Body of pancreas (tissue), 4 donors: ENCODE measurements at regions not wholly inside any gene's neighbourhood (a gene's known extent, or its start where the extent isn't known, plus 50 kb on each side); places are given as distances from the start of the nearest gene placed in this dataset.
A peak's percentile ranks its signal among the peaks of the same experiment; 100 is the strongest.

ENCODE experiments used
- ATAC-seq: fragments of 150-250 bp; one replicate; pipeline ENCODE4 v1.9.1; 2016
- DNase-seq, 4 donors: peaks; one replicate each; pipeline ENCODE4 v3.0.0-alpha.2; 2019
- H3K27ac ChIP-seq, 4 donors: fragments of 200-600 bp; sonication (generic); 1 replicate in 3 of 4; 2 replicates in 1 of 4; pipeline versions ENCODE4 v1.5.1 to v1.6.1; 2016 to 2019; ENCODE audit warnings: mild to moderate bottlenecking in 1 of 4, mixed read lengths in 1 of 4, moderate library complexity in 1 of 4
- H3K27me3 ChIP-seq, 2 donors: fragments of 200-600 bp; sonication (generic); one replicate each; pipeline ENCODE4 v1.6.0; 2016; ENCODE audit warnings: mild to moderate bottlenecking in 1 of 2
- H3K36me3 ChIP-seq, 2 donors: fragments of 200-600 bp; sonication (generic); replicated peaks in 1 of 2; 2 replicates each; pipeline ENCODE4 v1.5.1; 2016; ENCODE audit warnings: low read depth in 2 of 2; ENCODE audit not compliant: insufficient read depth in 1 of 2
- H3K4me1 ChIP-seq: fragments of 200-600 bp; sonication (generic); one replicate; pipeline ENCODE4 v1.6.0; 2016
- H3K4me3 ChIP-seq, 2 donors: fragments of 200-600 bp; sonication (generic); 1 replicate in 1 of 2; 2 replicates in 1 of 2; pipeline ENCODE4 v1.5.1; 2016 to 2019
- H3K9me3 ChIP-seq, 3 donors: fragments of 200-600 bp; sonication (generic); 1 replicate in 2 of 3; 2 replicates in 1 of 3; pipeline ENCODE4 v1.5.1; 2016
- POLR2A ChIP-seq, 3 donors: fragments of 450-650 bp; IDR thresholded peaks; one replicate each; pipeline ENCODE4 v1.6.1; 2016; ENCODE audit warnings: antibody characterized with exemption in 3 of 3, mild to moderate bottlenecking in 2 of 3
- WGBS, 2 donors: methylation state at CpG; one replicate each; pipeline ENCODE4 v1.1.5; 2017; 5-methylcytosine and 5-hydroxymethylcytosine counted together
- intact Hi-C: fragments of 100-400 bp; cut with DNase I; formaldehyde crosslinking; loops from one replicate; pipeline ENCODE4 v1.15.1; 2023
- TF ChIP-seq, protein P1 (sequence below), 7 experiments: fragments of 450-650 bp in 4 of 7; fragments of 200-600 bp in 3 of 7; sonication (generic) in 3 of 7; IDR thresholded peaks; one replicate each; pipeline ENCODE4 v1.5.1; 2016 to 2019; ENCODE audit warnings: antibody characterized with exemption in 7 of 7

GRCh38 chr22:27400811-27401210 is 400.7 kb downstream of the MN1 start:
- no peak overlapping the region for H3K4me3 ChIP-seq
- no peak for ATAC-seq
- intact Hi-C loops, result loop anchor here (10.0 kb wide), 1 partner anchor 404 kb away; the partner anchor contains the start of gene MN1
- H3K27me3 ChIP-seq, result no peaks in the 10 kb centered on the region
- WGBS, 2 donors, result 41 to 50% methylated on average over 1 of the region's 1 CpG
- H3K36me3 ChIP-seq, result no peaks in the 10 kb centered on the region
- peaks cover 3% of the 10 kb centered on the region for H3K4me1 ChIP-seq
- no peak overlapping the region for H3K27ac ChIP-seq
- no peaks in the 10 kb centered on the region for H3K9me3 ChIP-seq
- DNase-seq, result no peak
- TF ChIP-seq POLR2A (IDR thresholded peaks at IDR 0.05), result no peak
- TF ChIP-seq, protein P1, sequence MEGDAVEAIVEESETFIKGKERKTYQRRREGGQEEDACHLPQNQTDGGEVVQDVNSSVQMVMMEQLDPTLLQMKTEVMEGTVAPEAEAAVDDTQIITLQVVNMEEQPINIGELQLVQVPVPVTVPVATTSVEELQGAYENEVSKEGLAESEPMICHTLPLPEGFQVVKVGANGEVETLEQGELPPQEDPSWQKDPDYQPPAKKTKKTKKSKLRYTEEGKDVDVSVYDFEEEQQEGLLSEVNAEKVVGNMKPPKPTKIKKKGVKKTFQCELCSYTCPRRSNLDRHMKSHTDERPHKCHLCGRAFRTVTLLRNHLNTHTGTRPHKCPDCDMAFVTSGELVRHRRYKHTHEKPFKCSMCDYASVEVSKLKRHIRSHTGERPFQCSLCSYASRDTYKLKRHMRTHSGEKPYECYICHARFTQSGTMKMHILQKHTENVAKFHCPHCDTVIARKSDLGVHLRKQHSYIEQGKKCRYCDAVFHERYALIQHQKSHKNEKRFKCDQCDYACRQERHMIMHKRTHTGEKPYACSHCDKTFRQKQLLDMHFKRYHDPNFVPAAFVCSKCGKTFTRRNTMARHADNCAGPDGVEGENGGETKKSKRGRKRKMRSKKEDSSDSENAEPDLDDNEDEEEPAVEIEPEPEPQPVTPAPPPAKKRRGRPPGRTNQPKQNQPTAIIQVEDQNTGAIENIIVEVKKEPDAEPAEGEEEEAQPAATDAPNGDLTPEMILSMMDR (IDR thresholded peaks at IDR 0.05), result no peak

DNA sequence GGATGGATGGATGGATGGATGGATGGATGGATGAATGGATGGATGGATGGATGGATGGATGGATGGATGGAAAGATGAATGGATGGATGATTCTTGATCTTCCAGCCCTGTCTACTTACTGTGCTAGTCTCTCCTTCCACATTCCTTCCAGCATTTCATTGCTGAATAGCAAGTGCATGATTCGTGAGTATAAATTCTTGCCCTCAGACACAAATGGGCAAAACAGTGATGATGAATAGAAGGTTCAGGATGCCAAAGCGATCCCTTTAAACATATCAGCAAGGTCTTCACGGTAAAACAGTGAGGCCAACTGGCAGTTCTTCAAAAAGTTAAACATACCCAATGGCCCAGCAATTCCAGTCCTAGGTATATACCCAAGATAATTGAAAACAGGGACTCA is 400.2 kb downstream of the MN1 start:
- Histone ChIP-seq H3K27ac (no peak overlapping the region), H3K9me3 (no peaks in the 10 kb centered on the region), H3K4me1 (peaks cover 8% of the 10 kb centered on the region), H3K4me3 (no peak overlapping the region), H3K36me3 (no peaks in the 10 kb centered on the region), H3K27me3 (no peaks in the 10 kb centered on the region)
- TF ChIP-seq, protein P1 (IDR thresholded peaks at IDR 0.05), result no peak
- no peak for TF ChIP-seq POLR2A (IDR thresholded peaks at IDR 0.05)
- no peak for ATAC-seq
- WGBS, 2 donors, result 67 to 74% methylated on average over 3 of the region's 3 CpGs
- no peak for DNase-seq
- intact Hi-C loops, result loop anchor here (10.0 kb wide), 1 partner anchor 403 kb away; the partner anchor contains the start of gene MN1

GRCh38 chr22:27404441-27404840 is 397.1 kb downstream of the MN1 start:
- 88 to 90% methylated on average over 5 of the region's 5 CpGs for WGBS, 2 donors
- Histone ChIP-seq H3K9me3 (no peaks in the 10 kb centered on the region), H3K27ac (no peak overlapping the region), H3K4me1 (peaks cover 8% of the 10 kb centered on the region), H3K4me3 (no peak overlapping the region), H3K27me3 (no peaks in the 10 kb centered on the region), H3K36me3 (no peaks in the 10 kb centered on the region)
- TF ChIP-seq, protein P1 (IDR thresholded peaks at IDR 0.05), result no peak
- TF ChIP-seq POLR2A (IDR thresholded peaks at IDR 0.05), result no peak
- ATAC-seq, result no peak
- intact Hi-C loops, result loop anchor here (10.0 kb wide), 1 partner anchor 400 kb away; the partner anchor contains the start of gene MN1
- DNase-seq, result no peak

GRCh38 chr22:27405672-27406388 is 395.7 kb downstream of the MN1 start:
- peak; percentile 89 for ATAC-seq
- H3K27me3 ChIP-seq, result no peaks in the 10 kb centered on the region
- intact Hi-C loops, result loop anchor here (10.0 kb wide), 1 partner anchor 399 kb away; the partner anchor contains the start of gene MN1

More at GRCh38 chr22:27405672-27406388, 395.7 kb downstream of the MN1 start:
- no peaks in the 10 kb centered on the region for H3K36me3 ChIP-seq
- no peak overlapping the region for H3K4me3 ChIP-seq
- TF ChIP-seq, protein P1 (IDR thresholded peaks at IDR 0.05), result peak; percentile 68 to 88 (median 78)
- no peak for TF ChIP-seq POLR2A (IDR thresholded peaks at IDR 0.05)
- H3K9me3 ChIP-seq, result no peaks in the 10 kb centered on the region
- peak; percentile 73 to 82 (median 76) for DNase-seq
- no peak overlapping the region for H3K27ac ChIP-seq
- H3K4me1 ChIP-seq, result peaks cover 8% of the 10 kb centered on the region
- 40 to 43% methylated on average over 7 to 10 of the region's 10 CpGs for WGBS, 2 donors
